A673 (cell line): ENCODE measurements at regions not wholly inside any gene's neighbourhood (a gene's known extent, or its start where the extent isn't known, plus 50 kb on each side); places are given as distances from the start of the nearest gene placed in this dataset.

Experiments
- BruUV-seq: library from RNA; stranded (reverse); fragments of 400-500 nt; replicated peaks from 2 replicates; lab custom pipeline; 2021; lab: Mats Ljungman, UMichigan
- CTCF ChIA-PET: fragments of 300-600 bp; sonication (Branson Sonifier 250); formaldehyde crosslinking; loops from one replicate; lab custom pipeline; 2022; ENCODE audit warnings: antibody characterized with exemption; lab: Charles Lee
- POLR2A ChIA-PET: fragments of 300-600 bp; sonication (Branson Sonifier 250); formaldehyde crosslinking; loops from one replicate; lab custom pipeline; 2022; ENCODE audit warnings: antibody characterized with exemption; ENCODE audit not compliant: low non-redundant PET; lab: Charles Lee
- DNase-seq: peaks from one replicate; pipeline ENCODE4 v3.0.0-alpha.2; 2015; ENCODE audit warnings: low spot score
- H3K27ac ChIP-seq: fragments of 200-600 bp; sonication (generic); 2 replicates; pipeline ENCODE4 v1.5.1; 2016; ENCODE audit warnings: mixed run types, low read depth, mild to moderate bottlenecking, mixed read lengths, antibody characterized with exemption, low read length; ENCODE audit not compliant: poor library complexity, severe bottlenecking
- H3K27me3 ChIP-seq: fragments of 200-600 bp; sonication (generic); replicated peaks from 2 replicates; pipeline ENCODE4 v1.6.1; 2017; ENCODE audit warnings: mixed run types, low read depth, mild to moderate bottlenecking, mixed read lengths, antibody characterized with exemption, low read length; ENCODE audit not compliant: insufficient read depth, poor library complexity
- H3K36me3 ChIP-seq: fragments of 200-600 bp; sonication (generic); 2 replicates; pipeline ENCODE4 v1.6.1; 2016; ENCODE audit warnings: mixed run types, mild to moderate bottlenecking, mixed read lengths, antibody characterized with exemption, low read length; ENCODE audit not compliant: insufficient read depth, poor library complexity, severe bottlenecking
- H3K4me1 ChIP-seq: fragments of 200-600 bp; sonication (generic); 2 replicates; pipeline ENCODE4 v1.6.1; 2017; ENCODE audit warnings: mixed run types, mild to moderate bottlenecking, mixed read lengths, antibody characterized with exemption, low read length; ENCODE audit not compliant: insufficient read depth, poor library complexity, severe bottlenecking
- H3K4me3 ChIP-seq: fragments of 200-600 bp; sonication (generic); 2 replicates; pipeline ENCODE4 v1.5.1; 2016; ENCODE audit warnings: low read depth, mixed run types, mild to moderate bottlenecking, mixed read lengths, low read length; ENCODE audit not compliant: poor library complexity, severe bottlenecking
- H3K9me3 ChIP-seq: fragments of 200-600 bp; sonication (generic); 2 replicates; pipeline ENCODE4 v1.6.1; 2016; ENCODE audit warnings: mixed run types, low read depth, mild to moderate bottlenecking, mixed read lengths, antibody characterized with exemption, low read length; ENCODE audit not compliant: poor library complexity, severe bottlenecking
- EZH2 ChIP-seq: fragments of 200-600 bp; sonication (generic); IDR thresholded peaks from 2 replicates; pipeline ENCODE4 v1.6.1; 2017; ENCODE audit warnings: borderline replicate concordance, low read depth, mild to moderate bottlenecking, mixed read lengths, antibody characterized with exemption, low read length; ENCODE audit not compliant: poor library complexity, severe bottlenecking
- intact Hi-C: fragments of 100-400 bp; cut with micrococcal nuclease; formaldehyde crosslinking; loops from one replicate; pipeline ENCODE4 v1.10.0; 2022; ENCODE audit not compliant: unreplicated experiment
- TF ChIP-seq, protein P1 (sequence below): fragments of 300-800, 200-600 bp; sonication (generic); conservative IDR thresholded peaks from 2 replicates; pipeline ENCODE4 v1.5.1; 2017; ENCODE audit warnings: low read depth, mild to moderate bottlenecking, antibody characterized with exemption, low read length, moderate library complexity, mixed read lengths

GRCh38 chr2:151097128-151097527 lies 164.5 kb downstream of the RBM43 start:
- CTCF ChIA-PET = interaction anchor here (0.5 kb wide), 1 partner anchor 29 kb away, joined by 4 read pairs; no protein-coding TSS in a partner anchor

GRCh38 chr2:151096235-151096634 lies 165.4 kb downstream of the RBM43 start:
- Histone ChIP-seq H3K27ac (no peak overlapping the region), H3K27me3 (no peaks in the 10 kb centered on the region), H3K9me3 (no peaks in the 10 kb centered on the region), H3K4me1 (peaks cover 13% of the 10 kb centered on the region), H3K4me3 (no peak overlapping the region), H3K36me3 (no peaks in the 10 kb centered on the region)
- intact Hi-C loops = no loop called here
- no TSS peak for BruUV-seq
- DNase-seq = no peak
- ChIA-PET POLR2A (no interaction called here), CTCF (no interaction called here)
- no peak for TF ChIP-seq EZH2
- TF ChIP-seq, protein P1, sequence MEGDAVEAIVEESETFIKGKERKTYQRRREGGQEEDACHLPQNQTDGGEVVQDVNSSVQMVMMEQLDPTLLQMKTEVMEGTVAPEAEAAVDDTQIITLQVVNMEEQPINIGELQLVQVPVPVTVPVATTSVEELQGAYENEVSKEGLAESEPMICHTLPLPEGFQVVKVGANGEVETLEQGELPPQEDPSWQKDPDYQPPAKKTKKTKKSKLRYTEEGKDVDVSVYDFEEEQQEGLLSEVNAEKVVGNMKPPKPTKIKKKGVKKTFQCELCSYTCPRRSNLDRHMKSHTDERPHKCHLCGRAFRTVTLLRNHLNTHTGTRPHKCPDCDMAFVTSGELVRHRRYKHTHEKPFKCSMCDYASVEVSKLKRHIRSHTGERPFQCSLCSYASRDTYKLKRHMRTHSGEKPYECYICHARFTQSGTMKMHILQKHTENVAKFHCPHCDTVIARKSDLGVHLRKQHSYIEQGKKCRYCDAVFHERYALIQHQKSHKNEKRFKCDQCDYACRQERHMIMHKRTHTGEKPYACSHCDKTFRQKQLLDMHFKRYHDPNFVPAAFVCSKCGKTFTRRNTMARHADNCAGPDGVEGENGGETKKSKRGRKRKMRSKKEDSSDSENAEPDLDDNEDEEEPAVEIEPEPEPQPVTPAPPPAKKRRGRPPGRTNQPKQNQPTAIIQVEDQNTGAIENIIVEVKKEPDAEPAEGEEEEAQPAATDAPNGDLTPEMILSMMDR = no peak

More at GRCh38 chr2:151097128-151097527, 164.5 kb downstream of the RBM43 start:
- POLR2A ChIA-PET = no interaction called here
- Histone ChIP-seq H3K27ac (no peak overlapping the region), H3K4me3 (no peak overlapping the region), H3K9me3 (no peaks in the 10 kb centered on the region), H3K36me3 (no peaks in the 10 kb centered on the region), H3K27me3 (no peaks in the 10 kb centered on the region), H3K4me1 (peaks cover 12% of the 10 kb centered on the region)
- intact Hi-C loops = no loop called here
- BruUV-seq = no TSS peak
- no peak for TF ChIP-seq EZH2
- TF ChIP-seq, protein P1 = no peak
- DNase-seq = peak; percentile 34

GRCh38 chr2:151095463-151095862 lies 166.2 kb downstream of the RBM43 start:
- H3K4me3 ChIP-seq = no peak overlapping the region
- TF ChIP-seq, protein P1 = no peak
- H3K36me3 ChIP-seq = no peaks in the 10 kb centered on the region
- intact Hi-C loops = no loop called here
- H3K4me1 ChIP-seq = peaks cover 13% of the 10 kb centered on the region
- H3K27me3 ChIP-seq = no peaks in the 10 kb centered on the region
- CTCF ChIA-PET = no interaction called here
- no peak for DNase-seq
- H3K9me3 ChIP-seq = no peaks in the 10 kb centered on the region
- H3K27ac ChIP-seq = no peak overlapping the region
- no TSS peak for BruUV-seq
- POLR2A ChIA-PET = no interaction called here
